Body of pancreas (tissue), 4 donors: ENCODE measurements at regions not wholly inside any gene's neighbourhood (a gene's known extent, or its start where the extent isn't known, plus 50 kb on each side); places are given as distances from the start of the nearest gene placed in this dataset.
"Not testable (repeated sequence)": the region's sequence is repeated elsewhere in the genome, so short reads cannot be mapped to it uniquely, and the experiment has no call there.

Source experiments
- ATAC-seq: fragments of 150-250 bp; one replicate; pipeline ENCODE4 v1.9.1; 2016
- DNase-seq, 4 donors: peaks; one replicate each; pipeline ENCODE4 v3.0.0-alpha.2; 2019
- H3K27ac ChIP-seq, 4 donors: fragments of 200-600 bp; sonication (generic); 1 replicate in 3 of 4; 2 replicates in 1 of 4; pipeline versions ENCODE4 v1.5.1 to v1.6.1; 2016 to 2019; ENCODE audit warnings: mild to moderate bottlenecking in 1 of 4, mixed read lengths in 1 of 4, moderate library complexity in 1 of 4
- H3K27me3 ChIP-seq, 2 donors: fragments of 200-600 bp; sonication (generic); one replicate each; pipeline ENCODE4 v1.6.0; 2016; ENCODE audit warnings: mild to moderate bottlenecking in 1 of 2
- H3K36me3 ChIP-seq, 2 donors: fragments of 200-600 bp; sonication (generic); replicated peaks in 1 of 2; 2 replicates each; pipeline ENCODE4 v1.5.1; 2016; ENCODE audit warnings: low read depth in 2 of 2; ENCODE audit not compliant: insufficient read depth in 1 of 2
- H3K4me1 ChIP-seq: fragments of 200-600 bp; sonication (generic); one replicate; pipeline ENCODE4 v1.6.0; 2016
- H3K4me3 ChIP-seq, 2 donors: fragments of 200-600 bp; sonication (generic); 1 replicate in 1 of 2; 2 replicates in 1 of 2; pipeline ENCODE4 v1.5.1; 2016 to 2019
- H3K9me3 ChIP-seq, 3 donors: fragments of 200-600 bp; sonication (generic); 1 replicate in 2 of 3; 2 replicates in 1 of 3; pipeline ENCODE4 v1.5.1; 2016
- CTCF ChIP-seq, 7 experiments: fragments of 450-650 bp in 4 of 7; fragments of 200-600 bp in 3 of 7; sonication (generic) in 3 of 7; IDR thresholded peaks; one replicate each; pipeline ENCODE4 v1.5.1; 2016 to 2019; ENCODE audit warnings: antibody characterized with exemption in 7 of 7
- POLR2A ChIP-seq, 3 donors: fragments of 450-650 bp; IDR thresholded peaks; one replicate each; pipeline ENCODE4 v1.6.1; 2016; ENCODE audit warnings: antibody characterized with exemption in 3 of 3, mild to moderate bottlenecking in 2 of 3
- WGBS, 2 donors: methylation state at CpG; one replicate each; pipeline ENCODE4 v1.1.5; 2017; 5-methylcytosine and 5-hydroxymethylcytosine counted together
- intact Hi-C: fragments of 100-400 bp; cut with DNase I; formaldehyde crosslinking; loops from one replicate; pipeline ENCODE4 v1.15.1; 2023

GRCh38 chr10:62934258-62934657 is 118.1 kb upstream of the EGR2 start:
- 28 to 46% methylated on average over 11 of the region's 11 CpGs for WGBS, 2 donors
- H3K9me3 ChIP-seq: no peaks in the 10 kb centered on the region
- H3K4me1 ChIP-seq: no peaks in the 10 kb centered on the region
- no peak for ATAC-seq
- H3K4me3 ChIP-seq: no peak overlapping the region
- no peaks in the 10 kb centered on the region for H3K36me3 ChIP-seq
- TF ChIP-seq CTCF (IDR thresholded peaks at IDR 0.05) (no peak), POLR2A (IDR thresholded peaks at IDR 0.05) (no peak)
- intact Hi-C loops: no loop called here
- no peak overlapping the region for H3K27ac ChIP-seq
- H3K27me3 ChIP-seq: no peaks in the 10 kb centered on the region
- DNase-seq: peak in 1 of 4 donors; percentile 13

- ATAC-seq, H3K27me3 ChIP-seq, H3K9me3 ChIP-seq, intact Hi-C loops, H3K36me3 ChIP-seq, H3K4me1 ChIP-seq, H3K4me3 ChIP-seq, H3K27ac ChIP-seq, DNase-seq: not testable (repeated sequence)
- WGBS, 2 donors: 78 to 86% methylated on average over 12 to 14 of the region's 24 CpGs
Measured at GRCh38 chr10:62928763-62929162, 112.6 kb upstream of the EGR2 start.

- ATAC-seq: no peak
Measured at GRCh38 chr10:62926407-62926806, 110.2 kb upstream of the EGR2 start.

GRCh38 chr10:62924344-62924748 is 108.2 kb upstream of the EGR2 start:
- no peaks in the 10 kb centered on the region for H3K27me3 ChIP-seq
- DNase-seq (peak in 3 of 4 donors; percentile 14 to 57 (median 16)), ATAC-seq (peak; percentile 45)
- no peaks in the 10 kb centered on the region for H3K4me1 ChIP-seq
- intact Hi-C loops: no loop called here
- no peaks in the 10 kb centered on the region for H3K9me3 ChIP-seq
- H3K4me3 ChIP-seq: no peak overlapping the region
- 27 to 30% methylated on average over 16 to 20 of the region's 20 CpGs for WGBS, 2 donors
- no peaks in the 10 kb centered on the region for H3K36me3 ChIP-seq
- TF ChIP-seq POLR2A (IDR thresholded peaks at IDR 0.05) (no peak), CTCF (IDR thresholded peaks at IDR 0.05) (no peak)
- H3K27ac ChIP-seq: no peak overlapping the region

More at GRCh38 chr10:62926407-62926806, 110.2 kb upstream of the EGR2 start:
- Histone ChIP-seq H3K27ac (no peak overlapping the region), H3K4me1 (no peaks in the 10 kb centered on the region), H3K27me3 (no peaks in the 10 kb centered on the region), H3K9me3 (no peaks in the 10 kb centered on the region), H3K36me3 (no peaks in the 10 kb centered on the region), H3K4me3 (no peak overlapping the region)
- WGBS, 2 donors: 23 to 47% methylated on average over 1 of the region's 1 CpG
- intact Hi-C loops: no loop called here
- TF ChIP-seq POLR2A (IDR thresholded peaks at IDR 0.05): no peak
- no peak for TF ChIP-seq CTCF (IDR thresholded peaks at IDR 0.05)
- DNase-seq: no peak

- H3K27me3 ChIP-seq: no peaks in the 10 kb centered on the region
- TF ChIP-seq CTCF (IDR thresholded peaks at IDR 0.05) (no peak), POLR2A (IDR thresholded peaks at IDR 0.05) (no peak)
- no peaks in the 10 kb centered on the region for H3K4me1 ChIP-seq
- H3K4me3 ChIP-seq: no peak overlapping the region
- H3K27ac ChIP-seq: no peak overlapping the region
- intact Hi-C loops: no loop called here
- DNase-seq: no peak
- WGBS, 2 donors: 91 to 94% methylated on average over 3 of the region's 3 CpGs
- no peaks in the 10 kb centered on the region for H3K36me3 ChIP-seq
- H3K9me3 ChIP-seq: no peaks in the 10 kb centered on the region
- no peak for ATAC-seq
Measured at GRCh38 chr10:62919776-62920175, 103.6 kb upstream of the EGR2 start.
